Heart left ventricle (tissue), 16 donors: ENCODE measurements at regions not wholly inside any gene's neighbourhood (a gene's known extent, or its start where the extent isn't known, plus 50 kb on each side); places are given as distances from the start of the nearest gene placed in this dataset.

Source experiments
- ATAC-seq, 4 donors: fragments of 200-7000 bp; cut with Tn5 transposase; one replicate each; pipeline ENCODE4 v1.9.1; 2020 to 2022; ENCODE audit warnings: moderate library complexity in 4 of 4, mild to moderate bottlenecking in 3 of 4, moderate number of reproducible peaks in 1 of 4
- DNase-seq, 5 donors: peaks; one replicate each; pipeline ENCODE4 v3.0.0-alpha.2; 2020
- H3K27ac ChIP-seq, 12 donors: fragments of 200-600 bp; sonication (generic) in 4 of 12; one replicate each; pipeline versions ENCODE4 v1.5.0 to v1.8.0; 2016 to 2022; ENCODE audit warnings: mild to moderate bottlenecking in 2 of 12
- H3K27me3 ChIP-seq, 9 donors: fragments of 200-600 bp; sonication (generic) in 2 of 9; one replicate each; pipeline versions ENCODE4 v1.5.1 to v1.8.0; 2016 to 2022; ENCODE audit warnings: mild to moderate bottlenecking in 3 of 9
- H3K36me3 ChIP-seq, 9 donors: fragments of 200-600 bp; sonication (generic) in 2 of 9; one replicate each; pipeline versions ENCODE4 v1.5.0 to v1.8.0; 2018 to 2022; ENCODE audit warnings: mild to moderate bottlenecking in 2 of 9
- H3K4me1 ChIP-seq, 12 donors: fragments of 200-600 bp; sonication (generic) in 4 of 12; one replicate each; pipeline versions ENCODE4 v1.5.0 to v1.8.0; 2016 to 2022; ENCODE audit warnings: mild to moderate bottlenecking in 3 of 12
- H3K4me3 ChIP-seq, 12 donors: fragments of 200-600 bp; sonication (generic) in 4 of 12; one replicate each; pipeline versions ENCODE4 v1.5.0 to v1.8.0; 2017 to 2022; ENCODE audit warnings: mild to moderate bottlenecking in 9 of 12, moderate library complexity in 4 of 12
- H3K9me3 ChIP-seq, 12 donors: fragments of 200-600 bp; sonication (generic) in 4 of 12; one replicate each; pipeline versions ENCODE4 v1.5.0 to v1.8.0; 2016 to 2022; ENCODE audit warnings: mild to moderate bottlenecking in 1 of 12
- CTCF ChIP-seq, 12 donors: fragments of 200-600 bp; sonication (generic) in 4 of 12; IDR thresholded peaks; one replicate each; pipeline versions ENCODE4 v1.5.0 to v1.8.0; 2018 to 2022; ENCODE audit warnings: antibody characterized with exemption in 12 of 12, mild to moderate bottlenecking in 5 of 12
- POLR2A ChIP-seq, 2 donors: fragments of 450-650 bp; IDR thresholded peaks; one replicate each; pipeline ENCODE4 v1.6.1; 2017; ENCODE audit warnings: antibody characterized with exemption in 2 of 2, mild to moderate bottlenecking in 2 of 2, moderate library complexity in 2 of 2
- WGBS, 4 donors: extraction: QIAGEN DNeasy Blood & Tissue Kit in 2 of 4; methylation state at CpG; one replicate each; pipeline versions ENCODE4 v1.1.5 to v1.1.7; 2013 to 2018; 5-methylcytosine and 5-hydroxymethylcytosine counted together
- intact Hi-C, 10 donors: fragments of 100-400 bp; cut with DNase I; formaldehyde crosslinking; loops; one replicate each; pipeline versions ENCODE4 v1.11.1 to v1.14.2; 2022
- donor health status: ischemic (EF 13 %, LVEDD 7.1; RV severe dilation, severe dysfunction).
- donor health status: healthy with polysubstance abuse.
- donor health status: DM: no; HTN: yes; CAD: no.
- donor health status: DM: no; HTN: no; CAD: no.
- donor health status: ischemic (EF 25% LVEDD 6.9; RV normal size, moderate dysfunction).
- donor health status: ischemic (EF 25% LVEDD 5.7; RV mildly dilated, moderate dysfunction).
- donor health status: healthy.
- donor health status: DM: yes; HTN: yes; CAD: no.
- donor health status: ischemic (EF 35%, LVEDD 5.7; RV mildly dilated, moderate dysfunction).
- donor health status: nonischemic (EF 11% LVEDD 7.7; RV severe dilation, severe dysfunction).
- donor health status: DM: yes; HTN: yes; CAD: no.
- donor health status: PGD.
- donor health status: ischemic (EF 29% LVEDD 5.4; RV normal size, mild dysfunction).
- donor health status: nonischemic (EF 23%, LVEDD 6.1; RV moderate dilation, normal function).

DNA sequence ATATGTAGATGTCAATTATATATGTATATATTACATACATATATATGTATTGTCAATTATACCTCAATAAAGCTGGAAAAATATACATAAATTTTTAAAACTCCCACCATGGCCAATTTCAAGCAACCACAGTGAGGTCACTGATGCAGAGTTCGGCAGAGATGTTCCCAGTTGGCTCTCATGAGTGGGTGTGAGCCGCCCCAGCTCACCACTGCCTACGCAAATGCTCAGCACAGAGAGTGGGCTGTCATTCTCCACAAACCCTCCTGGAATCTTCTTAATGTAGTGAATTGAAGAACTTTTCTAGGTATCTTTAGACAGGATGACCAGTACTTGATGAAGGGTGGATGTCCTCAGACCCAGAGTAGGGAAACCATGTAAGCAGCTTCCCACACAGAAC lies 96.6 kb upstream of the TMEM45B start:
- DNase-seq (no peak), ATAC-seq (no peak)
- H3K9me3 ChIP-seq = peaks cover 0 to 2% (median 0%) of the 10 kb centered on the region in 12 donors
- TF ChIP-seq POLR2A (IDR thresholded peaks at IDR 0.05) = no peak
- no peak for TF ChIP-seq CTCF (IDR thresholded peaks at IDR 0.05)
- H3K27me3 ChIP-seq = no peaks in the 10 kb centered on the region
- no peaks in the 10 kb centered on the region for H3K4me1 ChIP-seq
- no peak overlapping the region for H3K27ac ChIP-seq
- 85 to 96% (median 90%) methylated on average over 3 of the region's 3 CpGs for WGBS, 4 donors
- no peaks in the 10 kb centered on the region for H3K36me3 ChIP-seq
- no peak overlapping the region for H3K4me3 ChIP-seq
- intact Hi-C loops = no loop called here

DNA sequence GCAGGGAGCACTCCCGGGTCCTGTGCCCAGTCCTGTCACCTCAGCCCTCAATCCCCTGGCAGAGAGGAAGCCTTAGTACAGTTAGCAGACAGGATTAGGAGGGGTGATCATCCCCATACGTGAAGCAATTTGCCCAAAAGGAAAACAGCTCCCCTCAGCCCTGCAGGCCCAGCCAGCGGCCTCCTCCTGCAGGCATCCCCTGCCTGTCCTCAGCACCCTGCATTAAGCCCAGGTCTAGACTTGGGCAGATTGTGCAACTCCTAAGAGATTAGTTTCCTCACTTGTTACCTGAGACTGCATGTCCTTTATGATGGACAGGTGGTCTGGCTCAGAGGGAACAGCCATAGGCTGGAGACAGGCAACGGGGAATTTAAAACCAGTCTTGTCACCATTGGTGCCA lies 95.5 kb upstream of the TMEM45B start:
- H3K36me3 ChIP-seq = no peaks in the 10 kb centered on the region
- no peaks in the 10 kb centered on the region for H3K4me1 ChIP-seq
- no peaks in the 10 kb centered on the region for H3K27me3 ChIP-seq
- 59 to 84% (median 78%) methylated on average over 3 to 4 of the region's 4 CpGs for WGBS, 4 donors
- H3K27ac ChIP-seq = no peak overlapping the region
- intact Hi-C loops = no loop called here
- DNase-seq (no peak), ATAC-seq (no peak)
- H3K4me3 ChIP-seq = no peak overlapping the region
- H3K9me3 ChIP-seq = peaks cover 0 to 2% (median 0%) of the 10 kb centered on the region in 12 donors
- TF ChIP-seq POLR2A (IDR thresholded peaks at IDR 0.05) (no peak), CTCF (IDR thresholded peaks at IDR 0.05) (no peak)

- peaks cover 0 to 2% (median 0%) of the 10 kb centered on the region in 12 donors for H3K9me3 ChIP-seq
- no peaks in the 10 kb centered on the region for H3K36me3 ChIP-seq
- H3K27ac ChIP-seq = no peak overlapping the region
- H3K4me3 ChIP-seq = no peak overlapping the region
- H3K27me3 ChIP-seq = peaks cover 0 to 5% (median 0%) of the 10 kb centered on the region in 9 donors
- no peak for ATAC-seq
- 83 to 87% (median 83%) methylated on average over 11 of the region's 11 CpGs for WGBS, 4 donors
- TF ChIP-seq POLR2A (IDR thresholded peaks at IDR 0.05) (no peak), CTCF (IDR thresholded peaks at IDR 0.05) (no peak)
- no peak for DNase-seq
- intact Hi-C loops = no loop called here
- H3K4me1 ChIP-seq = no peaks in the 10 kb centered on the region
These were observed 94.7 kb upstream of the TMEM45B start for GRCh38 chr11:129720994-129721393.

- H3K9me3 ChIP-seq = peaks cover 0 to 2% (median 0%) of the 10 kb centered on the region in 12 donors
- no peak overlapping the region for H3K4me3 ChIP-seq
- H3K27ac ChIP-seq = no peak overlapping the region
- 70 to 76% (median 73%) methylated on average over 13 of the region's 13 CpGs for WGBS, 4 donors
- no peaks in the 10 kb centered on the region for H3K4me1 ChIP-seq
- TF ChIP-seq CTCF (IDR thresholded peaks at IDR 0.05) (no peak), POLR2A (IDR thresholded peaks at IDR 0.05) (no peak)
- intact Hi-C loops = no loop called here
- ATAC-seq = no peak
- H3K36me3 ChIP-seq = no peaks in the 10 kb centered on the region
- peaks cover 0 to 10% (median 0%) of the 10 kb centered on the region in 9 donors for H3K27me3 ChIP-seq
- no peak for DNase-seq
These were observed 94.0 kb upstream of the TMEM45B start for GRCh38 chr11:129721685-129722084.
